ENCODE measurements at regions not wholly inside any gene's neighbourhood (a gene's known extent, or its start where the extent isn't known, plus 50 kb on each side); places are given as distances from the start of the nearest gene placed in this dataset.
A peak's percentile ranks its signal among the peaks of the same experiment; 100 is the strongest.

DNA sequence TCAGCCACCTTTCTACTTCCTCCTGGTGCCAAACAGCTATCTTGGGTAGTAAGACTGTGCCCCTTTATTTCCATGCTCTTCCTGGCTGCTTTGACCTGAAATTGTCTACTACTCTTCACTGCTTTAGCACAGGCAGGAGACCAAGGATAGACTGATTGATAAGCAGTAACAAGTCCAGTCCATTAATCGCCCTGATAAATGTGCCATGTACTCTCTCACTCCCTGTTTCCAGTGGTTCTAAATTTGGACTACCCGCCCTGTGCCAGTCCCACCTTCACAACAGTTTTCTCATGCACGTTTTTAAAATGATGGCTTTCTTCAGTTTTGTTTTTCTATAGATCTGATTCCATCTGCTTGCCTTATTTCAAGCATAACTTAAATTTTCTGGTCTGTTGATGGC lies 189.6 kb upstream of the RBMS1 start:
- DNase-seq = no peak

- no peak for DNase-seq
Observed at GRCh38 chr2:160687629-160688028, 194.0 kb upstream of the RBMS1 start.

DNA sequence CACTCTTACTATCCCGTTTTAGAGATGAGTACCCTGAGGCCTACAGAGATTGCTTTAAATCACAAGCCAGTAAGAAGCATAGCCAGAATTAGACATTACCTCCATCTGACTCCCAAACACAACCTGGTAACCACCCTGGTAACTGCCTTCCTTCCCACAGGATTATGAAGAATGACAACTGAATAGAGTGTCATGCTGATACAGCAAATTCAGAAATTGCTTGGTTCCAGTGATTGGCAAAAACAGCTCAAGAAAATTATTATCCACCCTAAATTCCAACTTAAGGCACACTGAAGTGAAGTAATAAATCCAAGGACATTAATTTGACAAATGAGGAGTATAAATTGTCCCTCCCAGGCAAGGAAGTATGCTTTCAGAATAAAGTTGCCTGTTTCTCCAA lies 195.8 kb upstream of the RBMS1 start:
- no peak for DNase-seq

GRCh38 chr2:160694221-160694620 lies 200.6 kb upstream of the RBMS1 start:
- DNase-seq = no peak

DNA sequence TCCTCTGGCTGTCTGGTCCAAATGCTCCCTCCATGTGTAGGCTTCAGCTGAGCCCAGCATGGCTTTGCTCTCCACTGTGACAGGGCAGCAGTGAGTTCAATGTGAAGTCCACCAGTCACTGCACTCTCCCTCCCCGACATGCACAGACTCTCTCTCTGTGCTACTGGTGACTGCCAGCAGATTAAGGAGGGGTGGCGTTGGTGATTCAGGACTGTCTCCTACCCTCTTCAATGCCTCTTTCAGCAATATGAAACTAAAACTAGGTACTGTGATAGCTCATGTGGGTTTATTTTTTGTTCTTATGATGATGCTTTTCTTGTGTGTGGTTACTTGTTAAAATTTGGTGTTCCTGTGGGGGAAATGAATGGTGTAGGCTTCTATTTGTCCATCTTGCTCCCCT lies 201.0 kb upstream of the RBMS1 start:
- DNase-seq = peak; percentile 42

DNA sequence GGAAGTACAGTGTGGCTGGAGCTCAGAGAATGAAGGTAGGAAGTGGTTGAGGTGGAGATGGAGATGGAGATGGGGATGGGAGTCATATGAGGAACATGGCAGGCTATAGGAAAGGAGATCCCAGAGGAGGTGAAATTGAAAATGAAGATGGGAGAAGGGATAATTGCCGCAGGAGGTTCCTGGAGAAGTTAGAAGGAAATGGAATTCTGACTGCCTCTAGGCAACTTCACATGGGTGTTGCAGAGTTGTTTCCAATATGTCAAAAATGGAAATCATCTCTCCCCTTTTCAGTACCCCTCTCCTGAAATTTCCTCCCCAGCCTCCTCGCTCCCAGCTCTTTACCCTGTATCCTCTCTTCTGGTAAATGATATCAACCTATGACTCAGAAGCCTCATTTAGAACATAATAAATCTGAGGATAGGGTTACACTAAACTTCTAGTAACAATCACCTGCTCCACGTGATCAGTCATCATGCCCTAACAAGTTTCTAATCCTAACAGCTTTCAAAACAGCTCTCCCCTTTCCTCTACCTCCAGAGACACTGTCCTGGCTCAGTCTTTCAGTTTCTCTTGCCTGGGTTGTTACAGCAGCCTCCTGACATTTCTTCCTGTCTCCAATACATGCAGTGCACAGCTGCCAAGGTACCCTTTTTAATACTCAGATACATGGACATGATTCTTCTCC lies 201.9 kb upstream of the RBMS1 start:
- DNase-seq = no peak

GRCh38 chr2:160696087-160696452 lies 202.5 kb upstream of the RBMS1 start:
- no peak for DNase-seq

GRCh38 chr2:160697817-160698216 lies 204.2 kb upstream of the RBMS1 start:
- no peak for DNase-seq

DNA sequence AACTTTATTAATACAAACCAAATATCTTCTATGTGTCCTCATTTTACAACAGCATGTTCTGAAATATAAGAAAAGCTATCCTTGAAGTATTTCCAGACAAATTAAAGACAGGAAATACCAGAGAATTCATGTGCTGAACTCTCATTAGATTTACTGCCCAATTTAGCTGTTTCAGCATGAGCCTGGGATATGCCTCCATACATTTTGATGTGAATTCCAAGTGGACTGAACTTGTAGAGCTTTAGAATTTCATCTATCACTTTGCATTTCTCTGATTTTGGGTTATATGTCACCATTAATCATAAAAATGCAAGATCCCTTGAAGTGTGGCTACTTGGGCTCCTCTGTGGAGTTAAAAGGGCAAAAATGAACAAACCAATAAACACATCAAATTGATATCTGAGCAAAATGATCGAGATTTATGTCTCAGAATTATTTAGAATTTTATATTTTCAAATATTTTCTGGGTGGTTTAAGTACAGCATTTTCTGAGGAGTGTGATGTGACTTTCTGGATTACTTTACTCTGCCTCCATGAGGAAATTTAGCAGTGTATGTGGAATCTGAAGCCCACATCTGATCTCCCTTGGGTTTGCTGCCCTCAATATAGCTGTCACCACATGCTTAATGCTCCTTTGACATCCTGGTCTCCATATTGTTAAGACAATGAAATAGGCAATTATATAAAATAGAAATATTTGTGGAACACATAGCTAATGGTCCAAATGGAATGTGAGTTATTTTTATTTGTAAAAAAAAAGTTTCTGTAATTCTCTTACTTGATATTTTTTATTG lies 206.6 kb upstream of the RBMS1 start:
- DNase-seq = no peak

DNA sequence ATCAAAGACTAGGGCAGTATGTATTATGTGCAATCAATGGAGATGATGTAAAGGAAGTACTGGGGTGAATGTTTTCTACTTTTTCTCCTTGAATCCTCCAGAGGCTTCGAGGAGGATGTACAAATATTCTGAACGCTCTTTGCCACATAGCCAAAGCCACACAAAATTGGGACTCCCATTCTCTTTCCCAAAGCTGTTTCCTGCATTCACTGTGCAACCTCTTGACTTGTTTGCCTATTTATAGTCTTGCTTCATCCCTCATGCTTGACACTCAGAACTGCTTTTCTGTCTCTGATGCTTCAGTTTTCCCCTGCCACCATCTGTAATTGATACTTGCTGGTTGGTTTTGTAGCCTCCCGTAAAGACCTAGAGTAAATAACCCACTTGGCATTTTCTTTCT lies 208.2 kb upstream of the RBMS1 start:
- no peak for DNase-seq

- DNase-seq = no peak
Observed at GRCh38 chr2:160702754-160703153, 209.1 kb upstream of the RBMS1 start.

DNA sequence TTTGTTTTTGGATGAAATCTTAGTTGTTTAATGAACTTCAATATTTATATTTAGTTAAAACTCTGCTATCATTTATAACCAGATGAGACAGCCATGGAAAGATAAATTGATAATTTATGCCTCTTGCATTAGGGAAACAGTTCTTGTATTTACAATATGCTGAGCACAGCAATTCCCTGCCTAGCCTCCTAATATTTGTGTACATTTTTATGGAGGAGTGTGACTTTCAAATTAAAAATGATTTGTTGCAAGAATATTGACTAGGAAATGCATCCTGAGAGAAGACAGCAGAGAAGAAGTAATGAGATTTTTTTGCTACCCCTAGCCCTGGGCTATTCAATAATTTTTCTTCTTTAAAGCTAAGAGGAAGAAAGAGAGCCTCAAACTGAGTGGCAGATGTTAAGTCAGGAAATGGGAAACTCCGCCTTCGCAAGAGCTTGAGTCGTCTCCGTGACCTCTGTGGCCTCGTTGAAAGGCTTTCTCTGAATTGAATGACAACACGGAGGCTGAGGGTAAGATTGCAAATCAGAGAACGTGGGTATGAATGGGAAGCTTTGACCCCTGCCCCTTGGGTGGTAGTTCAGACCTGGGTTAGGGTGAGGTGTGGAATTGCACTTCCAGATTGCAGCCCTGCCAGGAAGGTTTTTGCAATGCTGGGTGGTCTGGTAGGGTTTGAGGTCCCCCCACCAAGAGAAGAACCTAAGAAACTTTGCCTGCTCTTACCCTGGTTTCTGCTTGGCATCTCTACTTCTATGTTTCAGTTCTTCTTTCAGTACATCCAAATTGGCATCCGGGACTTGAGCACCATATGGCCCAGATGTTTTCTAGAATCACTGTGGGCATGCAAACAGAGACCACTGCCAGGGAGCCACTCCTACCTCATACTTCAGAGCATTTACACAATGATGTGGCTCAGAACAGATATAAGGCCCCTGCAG lies 210.3 kb upstream of the RBMS1 start:
- peak; percentile 26 for DNase-seq

- DNase-seq = no peak
Observed at GRCh38 chr2:160715428-160715827, 221.8 kb upstream of the RBMS1 start.

DNA sequence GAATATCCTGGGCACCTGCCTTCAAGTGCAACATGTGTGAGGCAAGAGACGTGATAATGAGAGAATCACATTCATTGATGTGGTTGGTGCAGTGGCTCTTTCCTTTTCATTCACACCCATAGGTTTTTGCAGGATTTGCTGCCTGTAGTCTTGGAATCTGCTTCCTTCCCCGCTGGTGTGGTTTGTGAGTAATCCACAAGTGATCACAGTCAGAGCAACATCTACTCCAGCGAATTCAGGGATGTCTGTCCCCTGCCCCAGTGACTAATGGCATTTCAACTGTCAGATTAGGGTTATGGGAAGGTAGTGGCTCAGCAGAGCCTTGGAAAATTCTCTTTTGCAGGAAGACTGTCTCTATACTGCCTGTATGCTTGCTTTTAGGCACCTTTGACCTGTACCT lies 225.5 kb upstream of the RBMS1 start:
- no peak for DNase-seq

GRCh38 chr2:160720098-160720497 lies 226.5 kb upstream of the RBMS1 start:
- DNase-seq = no peak

- DNase-seq = no peak
Observed at GRCh38 chr2:160721089-160722040, 227.8 kb upstream of the RBMS1 start.

GRCh38 chr2:160726046-160726445 lies 232.4 kb upstream of the RBMS1 start:
- no peak for DNase-seq

DNA sequence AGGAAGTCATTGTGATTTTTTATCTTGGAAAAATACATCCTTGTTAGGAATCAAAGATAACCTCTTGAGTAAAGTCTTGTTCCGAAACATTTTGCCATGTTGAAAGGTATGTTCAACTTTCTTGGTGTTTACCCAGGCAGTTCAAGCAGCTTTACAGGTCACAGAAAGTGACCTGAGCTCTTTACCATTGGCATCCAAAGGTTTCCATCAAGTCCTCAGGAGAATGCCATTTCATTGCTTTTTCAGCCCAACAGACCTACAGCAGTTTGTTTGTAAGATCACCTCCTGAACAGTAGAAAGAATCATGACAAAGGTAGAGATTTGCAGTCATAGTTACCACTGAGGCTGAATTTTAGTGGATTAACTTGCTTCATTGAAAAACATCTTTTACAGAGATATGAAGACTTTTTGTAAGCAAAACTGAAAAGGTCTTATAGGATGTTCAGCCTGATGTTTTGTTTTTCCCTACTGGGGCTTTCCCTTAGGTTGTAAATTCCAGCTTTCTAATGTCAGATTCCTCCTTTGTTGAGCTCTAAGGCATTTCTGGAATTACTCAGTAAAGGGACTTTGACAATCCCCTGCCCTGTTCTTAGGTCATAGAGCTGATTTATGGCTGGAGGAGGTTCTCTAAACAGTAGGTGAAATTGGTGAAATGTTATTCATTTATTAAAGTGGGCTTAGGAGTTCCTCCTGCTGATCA lies 236.8 kb upstream of the RBMS1 start:
- DNase-seq = no peak

- no peak for DNase-seq
Observed at GRCh38 chr2:160731415-160731814, 237.8 kb upstream of the RBMS1 start.

- DNase-seq = no peak
Observed at GRCh38 chr2:160731856-160732255, 238.2 kb upstream of the RBMS1 start.

- DNase-seq = no peak
Observed at GRCh38 chr2:160735696-160736095, 242.1 kb upstream of the RBMS1 start.
